ENCODE measurements at regions not wholly inside any gene's neighbourhood (a gene's known extent, or its start where the extent isn't known, plus 50 kb on each side); places are given as distances from the start of the nearest gene placed in this dataset.
A peak's percentile ranks its signal among the peaks of the same experiment; 100 is the strongest.
"Not testable (repeated sequence)": the region's sequence is repeated elsewhere in the genome, so short reads cannot be mapped to it uniquely, and the experiment has no call there.

GRCh38 chr14:101634850-101635748 is 73.8 kb downstream of the DIO3 start:
- DNase-seq = no peak

DNA sequence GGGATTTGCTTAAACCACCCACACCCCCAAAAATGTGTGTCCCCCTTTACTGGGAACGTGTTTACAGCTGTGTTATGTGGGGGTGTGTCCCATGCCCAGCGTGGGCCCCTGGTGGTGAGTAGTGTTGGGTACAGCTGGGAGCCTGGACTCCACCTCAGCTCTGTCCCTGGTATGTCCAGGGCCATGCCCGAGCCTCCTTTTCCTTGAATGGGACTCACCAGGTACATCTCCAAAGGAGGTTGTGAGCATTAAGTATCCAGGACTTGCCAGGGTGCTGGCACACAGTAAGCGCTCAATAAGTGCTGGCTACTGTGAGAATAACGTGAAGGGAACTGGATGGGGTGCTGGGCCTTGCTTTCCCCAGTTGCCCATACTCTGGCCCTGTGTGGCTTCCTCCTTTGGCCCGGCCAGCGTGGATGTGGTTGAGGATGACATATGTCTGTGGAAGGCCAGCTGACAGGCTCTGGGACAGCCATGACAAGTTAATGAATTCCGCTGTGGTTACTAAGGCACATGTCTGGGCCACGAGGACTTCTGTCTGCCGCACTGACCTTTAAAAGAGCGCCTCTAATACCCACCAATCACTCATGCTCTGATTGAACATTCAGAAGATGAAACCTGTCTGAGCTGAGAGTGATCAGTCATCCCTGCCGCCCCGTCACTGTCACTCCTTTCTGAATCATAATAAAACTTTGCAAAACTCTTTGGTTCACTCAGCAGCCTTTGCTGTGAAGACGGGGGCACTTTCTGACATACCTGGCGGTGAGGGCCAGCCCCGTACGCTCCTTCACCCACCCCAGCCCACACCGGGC is 74.7 kb downstream of the DIO3 start:
- no peak for DNase-seq

DNA sequence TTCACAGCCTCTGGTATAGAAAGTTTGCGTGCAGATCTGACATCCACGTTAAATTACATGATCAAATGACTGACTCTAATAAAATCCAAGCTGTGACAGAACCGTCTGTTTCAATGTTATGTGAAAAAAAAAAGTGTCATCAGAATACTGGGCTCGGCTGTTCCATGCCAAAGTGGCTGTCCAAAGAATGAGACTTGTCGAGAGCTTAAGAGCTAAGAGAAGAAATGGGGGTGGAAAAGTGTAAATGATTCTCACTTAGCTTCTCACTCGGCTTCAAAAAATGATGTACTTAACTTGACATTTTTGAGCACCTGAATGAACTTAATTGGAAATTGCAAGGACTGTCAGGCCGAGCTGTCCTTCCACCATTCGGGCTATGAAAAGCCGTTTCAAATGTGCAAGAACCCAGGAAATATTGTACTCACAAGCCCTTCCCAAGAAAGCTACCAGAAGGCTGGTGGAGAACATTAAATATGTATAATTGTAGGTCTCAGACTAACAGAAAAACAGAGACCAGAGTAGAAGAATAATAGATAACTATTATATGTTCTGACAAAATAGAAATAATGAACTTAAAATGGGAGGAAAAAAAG is 78.0 kb downstream of the DIO3 start:
- no peak for DNase-seq

- no peak for DNase-seq
Measured at GRCh38 chr14:101643651-101644050, 82.4 kb downstream of the DIO3 start.

GRCh38 chr14:101654051-101654450 is 92.8 kb downstream of the DIO3 start:
- DNase-seq = no peak

DNA sequence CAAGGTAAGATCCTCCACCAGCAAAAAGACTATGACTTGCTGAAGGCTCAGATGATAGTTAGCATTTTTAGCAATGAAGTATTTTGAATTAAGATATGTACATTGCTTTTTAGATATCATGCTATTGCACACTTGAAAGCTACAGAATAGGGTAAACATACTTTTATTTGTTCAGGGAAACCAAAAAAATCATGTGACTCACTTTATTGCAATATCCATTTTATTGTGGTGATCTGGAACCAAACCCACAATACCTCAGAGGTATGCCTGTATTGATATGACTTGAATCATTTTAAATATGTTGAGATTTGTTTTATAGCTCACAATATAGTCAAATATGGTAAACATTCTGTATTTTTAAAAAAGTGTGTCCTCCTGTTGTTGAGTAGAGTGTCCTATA is 96.1 kb downstream of the DIO3 start:
- DNase-seq = no peak

GRCh38 chr14:101665478-101666078 is 95.9 kb upstream of the PPP2R5C start:
- peak; percentile 73 for DNase-seq

- no peak for DNase-seq
Measured at GRCh38 chr14:101666264-101666663, 95.2 kb upstream of the PPP2R5C start.

DNA sequence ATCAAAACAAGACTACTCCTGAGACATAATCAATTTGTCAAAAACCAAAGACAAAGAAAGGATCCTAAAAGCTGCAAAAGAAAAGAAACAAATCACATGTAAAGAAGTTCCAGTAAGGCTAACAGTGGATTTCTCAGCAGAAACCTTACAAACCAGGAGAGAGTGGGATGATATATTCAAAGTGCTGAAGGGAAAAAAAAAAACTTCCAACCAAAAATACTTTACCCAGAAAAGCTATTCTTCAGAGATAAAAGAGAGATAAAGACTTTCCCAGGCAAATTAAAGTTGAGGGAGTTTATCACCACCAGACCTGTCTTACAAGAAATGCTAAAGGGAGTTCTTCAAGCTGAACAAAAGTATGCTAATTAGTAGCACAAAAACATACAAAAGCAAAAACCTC is 91.9 kb upstream of the PPP2R5C start:
- no peak for DNase-seq

GRCh38 chr14:101673873-101674272 is 87.6 kb upstream of the PPP2R5C start:
- DNase-seq = no peak

- not testable (repeated sequence) for DNase-seq
Measured at GRCh38 chr14:101675835-101676234, 85.7 kb upstream of the PPP2R5C start.

GRCh38 chr14:101677912-101678327 is 83.6 kb upstream of the PPP2R5C start:
- not testable (repeated sequence) for DNase-seq

DNA sequence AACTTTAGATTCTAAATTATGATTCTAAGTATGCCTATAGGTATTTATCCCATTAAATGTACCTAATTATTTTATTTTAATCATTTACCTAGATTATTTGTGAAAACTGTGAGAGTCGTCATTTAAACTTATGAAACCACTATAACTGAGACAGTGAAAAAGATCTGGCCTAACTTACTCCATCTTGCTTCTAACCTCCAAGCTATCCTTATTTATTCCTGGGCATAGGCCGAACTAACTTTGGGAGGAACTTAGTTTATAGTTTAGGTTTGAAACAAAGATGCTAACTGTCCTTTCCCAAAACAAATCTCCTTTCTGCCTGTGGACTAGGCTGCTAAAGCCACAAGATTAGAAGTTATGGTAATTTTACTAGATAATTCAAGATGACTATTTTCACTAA is 79.7 kb upstream of the PPP2R5C start:
- no peak for DNase-seq

- DNase-seq = no peak
Measured at GRCh38 chr14:101683365-101683764, 78.1 kb upstream of the PPP2R5C start.

DNA sequence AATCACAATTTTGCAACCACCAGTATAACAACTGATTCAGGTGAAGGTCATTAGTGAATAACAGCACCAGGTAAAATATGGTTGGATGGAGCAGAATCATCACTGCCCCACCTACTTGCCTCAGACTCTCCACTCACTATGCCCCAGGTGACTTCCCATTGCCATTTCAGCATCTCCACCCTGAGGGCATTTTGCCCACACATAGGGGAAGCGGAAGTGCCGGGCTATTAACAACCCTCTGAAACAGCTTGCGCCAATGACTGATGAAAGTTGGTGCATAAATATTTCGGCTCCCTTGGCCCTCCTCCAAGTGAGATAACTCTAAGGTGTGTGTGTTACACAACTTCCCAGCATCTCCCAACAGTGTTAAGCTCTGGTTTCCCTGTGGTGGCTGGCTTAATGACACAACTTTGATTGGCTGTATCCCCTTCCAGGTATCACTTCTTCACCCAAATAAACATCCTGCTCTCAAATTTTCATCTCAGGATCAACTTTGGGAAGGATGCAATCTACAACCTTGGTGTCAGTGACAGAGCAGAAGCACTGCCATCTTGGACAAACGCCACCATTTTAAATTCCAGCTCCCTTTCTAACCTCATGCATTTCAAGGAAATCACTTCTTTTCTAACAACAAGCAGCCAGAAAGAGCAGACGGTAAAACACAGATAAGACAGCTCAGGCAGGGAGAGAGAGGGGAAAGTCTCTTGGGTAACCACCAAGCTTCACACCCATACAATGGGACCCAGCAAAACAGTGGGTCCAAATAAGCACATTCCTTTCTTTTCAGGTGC is 73.6 kb upstream of the PPP2R5C start:
- no peak for DNase-seq

DNA sequence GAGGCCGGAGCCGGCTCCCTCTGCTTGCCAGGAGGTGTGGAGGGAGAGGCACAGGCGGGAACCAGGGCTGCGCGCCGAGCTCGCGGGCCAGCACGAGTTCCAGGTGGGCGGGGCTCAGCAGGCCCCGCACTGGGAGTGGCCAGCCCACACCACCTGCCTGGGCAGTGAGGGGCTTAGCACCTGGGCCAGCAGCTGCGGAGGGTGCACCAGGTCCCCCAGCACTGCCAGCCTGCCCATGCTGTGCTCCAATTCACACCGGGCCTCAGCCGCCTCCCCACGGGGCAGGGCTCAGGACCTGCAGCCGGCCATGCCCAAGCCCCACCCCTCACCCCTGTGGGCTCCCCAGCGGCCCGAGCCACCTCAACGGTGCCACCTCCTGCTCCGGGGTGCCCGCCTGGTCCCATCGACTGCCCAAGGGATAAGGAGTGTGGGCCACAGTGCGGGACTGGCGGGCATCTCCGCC is 72.4 kb upstream of the PPP2R5C start:
- no peak for DNase-seq

- not testable (repeated sequence) for DNase-seq
Measured at GRCh38 chr14:101689966-101690365, 71.5 kb upstream of the PPP2R5C start.

GRCh38 chr14:101695659-101696058 is 65.8 kb upstream of the PPP2R5C start:
- DNase-seq = no peak

GRCh38 chr14:101704140-101704539 is 57.4 kb upstream of the PPP2R5C start:
- DNase-seq = no peak

- peak; percentile 78 for DNase-seq
Measured at GRCh38 chr14:101705733-101706508, 55.6 kb upstream of the PPP2R5C start.

- no peak for DNase-seq
Measured at GRCh38 chr14:101706509-101707067, 54.9 kb upstream of the PPP2R5C start.
